ENCODE measurements at regions not wholly inside any gene's neighbourhood (a gene's known extent, or its start where the extent isn't known, plus 50 kb on each side); places are given as distances from the start of the nearest gene placed in this dataset.

GRCh38 chr4:125505621-125506020, 190.9 kb downstream of the FAT4 start:
- no peak for DNase-seq (ENCODE audit: low read depth in 1 of 2, low spot score in 1 of 2)
- TF ChIP-seq GABPA (IDR thresholded peaks at IDR 0.05; ENCODE audit: low read depth) = no peak
- TF ChIP-seq, protein P1, sequence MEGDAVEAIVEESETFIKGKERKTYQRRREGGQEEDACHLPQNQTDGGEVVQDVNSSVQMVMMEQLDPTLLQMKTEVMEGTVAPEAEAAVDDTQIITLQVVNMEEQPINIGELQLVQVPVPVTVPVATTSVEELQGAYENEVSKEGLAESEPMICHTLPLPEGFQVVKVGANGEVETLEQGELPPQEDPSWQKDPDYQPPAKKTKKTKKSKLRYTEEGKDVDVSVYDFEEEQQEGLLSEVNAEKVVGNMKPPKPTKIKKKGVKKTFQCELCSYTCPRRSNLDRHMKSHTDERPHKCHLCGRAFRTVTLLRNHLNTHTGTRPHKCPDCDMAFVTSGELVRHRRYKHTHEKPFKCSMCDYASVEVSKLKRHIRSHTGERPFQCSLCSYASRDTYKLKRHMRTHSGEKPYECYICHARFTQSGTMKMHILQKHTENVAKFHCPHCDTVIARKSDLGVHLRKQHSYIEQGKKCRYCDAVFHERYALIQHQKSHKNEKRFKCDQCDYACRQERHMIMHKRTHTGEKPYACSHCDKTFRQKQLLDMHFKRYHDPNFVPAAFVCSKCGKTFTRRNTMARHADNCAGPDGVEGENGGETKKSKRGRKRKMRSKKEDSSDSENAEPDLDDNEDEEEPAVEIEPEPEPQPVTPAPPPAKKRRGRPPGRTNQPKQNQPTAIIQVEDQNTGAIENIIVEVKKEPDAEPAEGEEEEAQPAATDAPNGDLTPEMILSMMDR (IDR thresholded peaks at IDR 0.05; ENCODE audit: insufficient read depth, low read length) = no peak
- TF ChIP-seq, protein P2, sequence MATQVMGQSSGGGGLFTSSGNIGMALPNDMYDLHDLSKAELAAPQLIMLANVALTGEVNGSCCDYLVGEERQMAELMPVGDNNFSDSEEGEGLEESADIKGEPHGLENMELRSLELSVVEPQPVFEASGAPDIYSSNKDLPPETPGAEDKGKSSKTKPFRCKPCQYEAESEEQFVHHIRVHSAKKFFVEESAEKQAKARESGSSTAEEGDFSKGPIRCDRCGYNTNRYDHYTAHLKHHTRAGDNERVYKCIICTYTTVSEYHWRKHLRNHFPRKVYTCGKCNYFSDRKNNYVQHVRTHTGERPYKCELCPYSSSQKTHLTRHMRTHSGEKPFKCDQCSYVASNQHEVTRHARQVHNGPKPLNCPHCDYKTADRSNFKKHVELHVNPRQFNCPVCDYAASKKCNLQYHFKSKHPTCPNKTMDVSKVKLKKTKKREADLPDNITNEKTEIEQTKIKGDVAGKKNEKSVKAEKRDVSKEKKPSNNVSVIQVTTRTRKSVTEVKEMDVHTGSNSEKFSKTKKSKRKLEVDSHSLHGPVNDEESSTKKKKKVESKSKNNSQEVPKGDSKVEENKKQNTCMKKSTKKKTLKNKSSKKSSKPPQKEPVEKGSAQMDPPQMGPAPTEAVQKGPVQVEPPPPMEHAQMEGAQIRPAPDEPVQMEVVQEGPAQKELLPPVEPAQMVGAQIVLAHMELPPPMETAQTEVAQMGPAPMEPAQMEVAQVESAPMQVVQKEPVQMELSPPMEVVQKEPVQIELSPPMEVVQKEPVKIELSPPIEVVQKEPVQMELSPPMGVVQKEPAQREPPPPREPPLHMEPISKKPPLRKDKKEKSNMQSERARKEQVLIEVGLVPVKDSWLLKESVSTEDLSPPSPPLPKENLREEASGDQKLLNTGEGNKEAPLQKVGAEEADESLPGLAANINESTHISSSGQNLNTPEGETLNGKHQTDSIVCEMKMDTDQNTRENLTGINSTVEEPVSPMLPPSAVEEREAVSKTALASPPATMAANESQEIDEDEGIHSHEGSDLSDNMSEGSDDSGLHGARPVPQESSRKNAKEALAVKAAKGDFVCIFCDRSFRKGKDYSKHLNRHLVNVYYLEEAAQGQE (IDR thresholded peaks at IDR 0.05; ENCODE audit: insufficient replicate concordance, low read depth) = no peak
- no peak for TF ChIP-seq POLR2AphosphoS5 (IDR thresholded peaks at IDR 0.05; ENCODE audit: low read depth)
- TF ChIP-seq SPI1 (IDR thresholded peaks at IDR 0.05; ENCODE audit: borderline replicate concordance, low read depth) = no peak
- no peak overlapping the region for H3K4me3 ChIP-seq (replicated peaks; ENCODE audit: insufficient read depth, low read length)
- H3K27ac ChIP-seq (replicated peaks) = no peak overlapping the region
- peaks cover 2% of the 10 kb centered on the region for H3K27me3 ChIP-seq (ENCODE audit: insufficient read depth, poor library complexity, severe bottlenecking)

DNA sequence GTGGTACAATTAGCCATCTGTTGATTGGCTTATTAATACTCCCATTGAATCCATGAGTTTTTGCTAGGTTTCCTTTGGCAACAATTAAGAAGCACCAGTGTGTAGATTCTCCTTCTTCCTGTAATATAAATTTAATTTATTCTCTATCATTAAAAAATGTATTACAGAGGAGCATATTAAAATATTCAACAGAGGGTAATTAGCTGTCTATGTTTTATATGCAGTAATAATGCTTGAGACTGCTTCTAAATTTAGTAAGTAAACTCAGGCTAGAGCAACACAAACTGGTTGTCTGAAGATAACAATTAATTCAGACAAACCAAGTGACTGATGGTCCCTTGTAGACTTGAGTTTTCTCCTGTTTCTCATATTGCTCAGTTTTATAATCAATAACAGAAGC, 192.4 kb downstream of the FAT4 start:
- DNase-seq (ENCODE audit: low read depth in 1 of 2, low spot score in 1 of 2) = no peak
- H3K4me3 ChIP-seq (replicated peaks; ENCODE audit: insufficient read depth, low read length) = no peak overlapping the region
- TF ChIP-seq, protein P1 (IDR thresholded peaks at IDR 0.05; ENCODE audit: insufficient read depth, low read length) = no peak
- TF ChIP-seq SPI1 (IDR thresholded peaks at IDR 0.05; ENCODE audit: borderline replicate concordance, low read depth) (no peak), GABPA (IDR thresholded peaks at IDR 0.05; ENCODE audit: low read depth) (no peak), POLR2AphosphoS5 (IDR thresholded peaks at IDR 0.05; ENCODE audit: low read depth) (no peak)
- TF ChIP-seq, protein P2 (IDR thresholded peaks at IDR 0.05; ENCODE audit: insufficient replicate concordance, low read depth) = no peak

DNA sequence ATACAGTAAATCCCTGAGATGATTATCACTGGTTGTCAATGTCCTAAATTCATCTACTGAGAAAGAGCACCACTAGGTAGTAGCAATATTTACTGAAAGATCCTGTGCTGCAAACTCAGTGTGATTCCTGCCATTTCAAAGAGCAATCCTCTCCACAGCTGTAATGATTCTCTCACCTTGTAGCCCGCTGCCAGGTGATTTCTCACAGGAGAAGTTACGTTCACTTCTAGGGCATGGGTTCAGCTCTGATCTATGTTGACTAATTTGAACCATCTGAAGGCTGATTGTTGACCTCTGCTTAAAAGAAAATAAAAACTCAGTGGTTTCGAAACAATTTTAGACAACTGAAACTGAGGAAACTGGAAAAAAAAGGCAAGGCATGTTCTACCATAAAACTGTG, 197.0 kb downstream of the FAT4 start:
- Histone ChIP-seq H3K27me3 (ENCODE audit: insufficient read depth, poor library complexity, severe bottlenecking) (no peaks in the 10 kb centered on the region), H3K4me3 (replicated peaks; ENCODE audit: insufficient read depth, low read length) (no peak overlapping the region), H3K27ac (replicated peaks) (no peak overlapping the region)
- TF ChIP-seq, protein P1 (IDR thresholded peaks at IDR 0.05; ENCODE audit: insufficient read depth, low read length) = no peak
- TF ChIP-seq POLR2AphosphoS5 (IDR thresholded peaks at IDR 0.05; ENCODE audit: low read depth) = no peak
- no peak for DNase-seq (ENCODE audit: low read depth in 1 of 2, low spot score in 1 of 2)

More for the DNA sequence above, 192.4 kb downstream of the FAT4 start:
- Histone ChIP-seq H3K27ac (replicated peaks) (no peak overlapping the region), H3K27me3 (ENCODE audit: insufficient read depth, poor library complexity, severe bottlenecking) (peaks cover 2% of the 10 kb centered on the region)

DNA sequence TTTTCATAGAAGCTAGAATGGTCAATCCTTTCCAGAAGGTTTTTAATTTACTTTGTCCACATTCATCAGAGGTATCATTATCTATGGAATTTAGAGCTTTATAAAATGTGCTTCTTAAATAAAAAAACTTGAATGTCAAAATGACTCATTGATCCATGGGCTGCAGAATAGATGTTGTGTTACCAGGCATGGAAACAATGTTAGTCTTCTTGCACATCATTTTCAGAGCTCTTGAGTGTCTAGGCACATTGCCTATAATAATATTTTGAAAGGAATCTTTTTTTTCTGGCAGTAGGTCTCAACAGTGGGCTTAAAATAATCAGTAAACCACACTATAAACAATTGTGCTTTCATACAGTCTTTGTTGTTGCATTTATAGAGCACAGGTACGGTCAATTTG, 200.3 kb downstream of the FAT4 start:
- Histone ChIP-seq H3K4me3 (replicated peaks; ENCODE audit: insufficient read depth, low read length) (no peak overlapping the region), H3K27me3 (ENCODE audit: insufficient read depth, poor library complexity, severe bottlenecking) (no peaks in the 10 kb centered on the region), H3K27ac (replicated peaks) (no peak overlapping the region)
- TF ChIP-seq GABPA (IDR thresholded peaks at IDR 0.05; ENCODE audit: low read depth) = no peak
- TF ChIP-seq, protein P1 (IDR thresholded peaks at IDR 0.05; ENCODE audit: insufficient read depth, low read length) = no peak
- no peak for TF ChIP-seq SPI1 (IDR thresholded peaks at IDR 0.05; ENCODE audit: borderline replicate concordance, low read depth)
- TF ChIP-seq POLR2AphosphoS5 (IDR thresholded peaks at IDR 0.05; ENCODE audit: low read depth) = no peak
- TF ChIP-seq, protein P2 (IDR thresholded peaks at IDR 0.05; ENCODE audit: insufficient replicate concordance, low read depth) = no peak
- DNase-seq (ENCODE audit: low read depth in 1 of 2, low spot score in 1 of 2) = no peak

Data from HL-60 (cell line).